ENCODE measurements at regions not wholly inside any gene's neighbourhood (a gene's known extent, or its start where the extent isn't known, plus 50 kb on each side); places are given as distances from the start of the nearest gene placed in this dataset.

- Histone ChIP-seq H3K4me1 (replicated peaks in 1 of 2) (peaks cover 0 to 6% of the 10 kb centered on the region in 2 donors), H3K4me3 (no peak overlapping the region), H3K27ac (no peak overlapping the region)
- in situ Hi-C loops (cut with MboI; ENCODE audit: low pct_unique_long_range_greater_than_20kb in 2 of 9, low sequenced_read_pairs in 9 of 9, unreplicated experiment in 9 of 9), result no loop called here
- WGBS, 10 experiments, result 20 to 100% (median 76%) methylated on average over 1 to 4 of the region's 4 CpGs; no CpG with 5 or more reads in 4 of the 10 experiments
- ATAC-seq (replicated peaks in 6 of 8), result no peak
Measured at GRCh38 chr12:125564753-125565152, 499.5 kb downstream of the AACS start.

GRCh38 chr12:125567581-125567980, 502.3 kb downstream of the AACS start:
- in situ Hi-C loops (cut with MboI; ENCODE audit: low pct_unique_long_range_greater_than_20kb in 2 of 9, low sequenced_read_pairs in 9 of 9, unreplicated experiment in 9 of 9), result no loop called here
- Histone ChIP-seq H3K27ac (no peak overlapping the region), H3K4me1 (replicated peaks in 1 of 2) (peaks cover 0 to 6% of the 10 kb centered on the region in 2 donors), H3K4me3 (no peak overlapping the region)
- no peak for ATAC-seq (replicated peaks in 6 of 8)
- 0 to 100% (median 60%) methylated on average over 1 to 6 of the region's 6 CpGs; no CpG with 5 or more reads in 1 of the 10 experiments for WGBS, 10 experiments

- Histone ChIP-seq H3K27ac (no peak overlapping the region), H3K4me3 (no peak overlapping the region), H3K4me1 (replicated peaks in 1 of 2) (peaks cover 0 to 6% of the 10 kb centered on the region in 2 donors)
- WGBS, 10 experiments, result 35 to 95% (median 80%) methylated on average over 1 to 4 of the region's 4 CpGs; no CpG with 5 or more reads in 3 of the 10 experiments
- in situ Hi-C loops (cut with MboI; ENCODE audit: low pct_unique_long_range_greater_than_20kb in 2 of 9, low sequenced_read_pairs in 9 of 9, unreplicated experiment in 9 of 9), result no loop called here
- no peak for ATAC-seq (replicated peaks in 6 of 8)
Measured at GRCh38 chr12:125568306-125568705, 503.1 kb downstream of the AACS start.

- in situ Hi-C loops (cut with MboI; ENCODE audit: low pct_unique_long_range_greater_than_20kb in 2 of 9, low sequenced_read_pairs in 9 of 9, unreplicated experiment in 9 of 9), result no loop called here
- WGBS, 10 experiments, result 0 to 100% (median 54%) methylated on average over 1 of the region's 1 CpG; no CpG with 5 or more reads in 4 of the 10 experiments
- Histone ChIP-seq H3K4me1 (replicated peaks in 1 of 2) (no peaks in the 10 kb centered on the region), H3K4me3 (no peak overlapping the region), H3K27ac (no peak overlapping the region)
- ATAC-seq (replicated peaks in 6 of 8), result no peak
Measured at GRCh38 chr12:125573271-125573670, 508.0 kb downstream of the AACS start.

GRCh38 chr12:125577334-125577733, 512.1 kb downstream of the AACS start:
- ATAC-seq (replicated peaks in 6 of 8), result no peak
- H3K27ac ChIP-seq, result no peak overlapping the region
- in situ Hi-C loops (cut with MboI; ENCODE audit: low pct_unique_long_range_greater_than_20kb in 2 of 9, low sequenced_read_pairs in 9 of 9, unreplicated experiment in 9 of 9), result no loop called here
- no peak overlapping the region for H3K4me3 ChIP-seq
- no peaks in the 10 kb centered on the region for H3K4me1 ChIP-seq (replicated peaks in 1 of 2)

- no peaks in the 10 kb centered on the region for H3K4me1 ChIP-seq (replicated peaks in 1 of 2)
- H3K4me3 ChIP-seq, result no peak overlapping the region
- no peak overlapping the region for H3K27ac ChIP-seq
- in situ Hi-C loops (cut with MboI; ENCODE audit: low pct_unique_long_range_greater_than_20kb in 2 of 9, low sequenced_read_pairs in 9 of 9, unreplicated experiment in 9 of 9), result no loop called here
- no peak for ATAC-seq (replicated peaks in 6 of 8)
Measured at GRCh38 chr12:125579916-125580315, 514.7 kb downstream of the AACS start.

- Histone ChIP-seq H3K4me3 (no peak overlapping the region), H3K4me1 (replicated peaks in 1 of 2) (no peaks in the 10 kb centered on the region), H3K27ac (no peak overlapping the region)
- in situ Hi-C loops (cut with MboI; ENCODE audit: low pct_unique_long_range_greater_than_20kb in 2 of 9, low sequenced_read_pairs in 9 of 9, unreplicated experiment in 9 of 9), result no loop called here
- 10 to 100% (median 51%) methylated on average over 1 to 3 of the region's 3 CpGs; no CpG with 5 or more reads in 4 of the 10 experiments for WGBS, 10 experiments
- ATAC-seq (replicated peaks in 6 of 8), result no peak
Measured at GRCh38 chr12:125583071-125583470, 517.8 kb downstream of the AACS start.

- 10 to 89% (median 63%) methylated on average over 3 to 6 of the region's 6 CpGs for WGBS, 10 experiments
Measured at GRCh38 chr12:125586441-125586840, 521.2 kb downstream of the AACS start.

GRCh38 chr12:125593269-125593668, 528.0 kb downstream of the AACS start:
- in situ Hi-C loops (cut with MboI; ENCODE audit: low pct_unique_long_range_greater_than_20kb in 2 of 9, low sequenced_read_pairs in 9 of 9, unreplicated experiment in 9 of 9), result no loop called here
- no peak overlapping the region for H3K4me3 ChIP-seq

More at GRCh38 chr12:125586441-125586840, 521.2 kb downstream of the AACS start:
- Histone ChIP-seq H3K27ac (no peak overlapping the region), H3K4me1 (replicated peaks in 1 of 2) (no peaks in the 10 kb centered on the region), H3K4me3 (no peak overlapping the region)
- in situ Hi-C loops (cut with MboI; ENCODE audit: low pct_unique_long_range_greater_than_20kb in 2 of 9, low sequenced_read_pairs in 9 of 9, unreplicated experiment in 9 of 9), result no loop called here
- ATAC-seq (replicated peaks in 6 of 8), result no peak

GRCh38 chr12:125604976-125605375, 539.7 kb downstream of the AACS start:
- Histone ChIP-seq H3K4me3 (no peak overlapping the region), H3K27ac (no peak overlapping the region), H3K4me1 (replicated peaks in 1 of 2) (no peaks in the 10 kb centered on the region)
- ATAC-seq (replicated peaks in 6 of 8), result no peak
- 0 to 100% (median 48%) methylated on average over 1 to 4 of the region's 4 CpGs for WGBS, 10 experiments
- in situ Hi-C loops (cut with MboI; ENCODE audit: low pct_unique_long_range_greater_than_20kb in 2 of 9, low sequenced_read_pairs in 9 of 9, unreplicated experiment in 9 of 9), result no loop called here

More at GRCh38 chr12:125593269-125593668, 528.0 kb downstream of the AACS start:
- 0 to 86% (median 60%) methylated on average over 1 of the region's 1 CpG; no CpG with 5 or more reads in 5 of the 10 experiments for WGBS, 10 experiments
- Histone ChIP-seq H3K4me1 (replicated peaks in 1 of 2) (no peaks in the 10 kb centered on the region), H3K27ac (no peak overlapping the region)
- ATAC-seq (replicated peaks in 6 of 8), result no peak

GRCh38 chr12:125606312-125606711, 541.1 kb downstream of the AACS start:
- Histone ChIP-seq H3K27ac (no peak overlapping the region), H3K4me1 (replicated peaks in 1 of 2) (no peaks in the 10 kb centered on the region), H3K4me3 (no peak overlapping the region)
- 0 to 100% (median 84%) methylated on average over 1 to 5 of the region's 5 CpGs; no CpG with 5 or more reads in 3 of the 10 experiments for WGBS, 10 experiments
- no peak for ATAC-seq (replicated peaks in 6 of 8)
- in situ Hi-C loops (cut with MboI; ENCODE audit: low pct_unique_long_range_greater_than_20kb in 2 of 9, low sequenced_read_pairs in 9 of 9, unreplicated experiment in 9 of 9), result no loop called here

- in situ Hi-C loops (cut with MboI; ENCODE audit: low pct_unique_long_range_greater_than_20kb in 2 of 9, low sequenced_read_pairs in 9 of 9, unreplicated experiment in 9 of 9), result no loop called here
- H3K4me1 ChIP-seq (replicated peaks in 1 of 2), result no peaks in the 10 kb centered on the region
- whole genome bisulfite sequencing, 10 experiments, result 10 to 89% (median 81%) methylated on average over 2 to 5 of the region's 5 CpGs
- H3K27ac ChIP-seq, result no peak overlapping the region
- H3K4me3 ChIP-seq, result no peak overlapping the region
- ATAC-seq (replicated peaks in 6 of 8), result no peak
Measured at GRCh38 chr12:125610292-125610691, 545.1 kb downstream of the AACS start.

GRCh38 chr12:125610971-125611370, 545.7 kb downstream of the AACS start:
- no peak overlapping the region for H3K4me3 ChIP-seq
- H3K27ac ChIP-seq, result no peak overlapping the region
- WGBS, 10 experiments, result 15 to 90% (median 63%) methylated on average over 2 of the region's 2 CpGs
- in situ Hi-C loops (cut with MboI; ENCODE audit: low pct_unique_long_range_greater_than_20kb in 2 of 9, low sequenced_read_pairs in 9 of 9, unreplicated experiment in 9 of 9), result no loop called here
- H3K4me1 ChIP-seq (replicated peaks in 1 of 2), result no peaks in the 10 kb centered on the region
- no peak for ATAC-seq (replicated peaks in 6 of 8)

GRCh38 chr12:125614058-125614457, 548.8 kb downstream of the AACS start:
- WGBS, 10 experiments, result 14 to 100% (median 82%) methylated on average over 1 of the region's 1 CpG; no CpG with 5 or more reads in 3 of the 10 experiments
- in situ Hi-C loops (cut with MboI; ENCODE audit: low pct_unique_long_range_greater_than_20kb in 2 of 9, low sequenced_read_pairs in 9 of 9, unreplicated experiment in 9 of 9), result no loop called here
- H3K27ac ChIP-seq, result no peak overlapping the region
- no peak for ATAC-seq (replicated peaks in 6 of 8)
- H3K4me1 ChIP-seq (replicated peaks in 1 of 2), result no peaks in the 10 kb centered on the region
- no peak overlapping the region for H3K4me3 ChIP-seq

All from motor neuron (in vitro differentiated cells).